ENCODE measurements at regions not wholly inside any gene's neighbourhood (a gene's known extent, or its start where the extent isn't known, plus 50 kb on each side); places are given as distances from the start of the nearest gene placed in this dataset.

DNA sequence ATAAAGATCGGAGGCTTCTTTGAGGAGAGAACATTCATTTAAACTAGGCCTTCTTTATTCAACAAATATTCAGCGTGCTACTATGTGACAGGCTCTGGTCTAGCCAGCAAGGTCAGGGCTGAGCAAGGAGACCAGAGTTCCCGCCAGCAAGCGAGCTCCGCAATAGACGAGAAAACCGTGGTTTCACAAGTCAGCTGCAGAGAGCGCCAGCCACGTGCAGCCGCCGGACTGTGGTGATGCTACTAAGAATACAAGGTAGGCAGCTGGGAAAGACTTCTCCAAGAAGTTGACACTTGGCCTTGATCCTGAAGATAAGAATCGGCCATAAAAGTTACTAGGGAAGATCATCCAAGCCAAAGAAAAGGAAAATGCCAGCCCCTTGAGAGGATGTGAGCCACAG lies 533.7 kb upstream of the SALL3 start:
- Histone ChIP-seq H3K4me1 (no peaks in the 10 kb centered on the region), H3K9me3 (no peaks in the 10 kb centered on the region), H3K27me3 (no peaks in the 10 kb centered on the region), H3K27ac (no peak overlapping the region), H3K36me3 (no peaks in the 10 kb centered on the region), H3K4me3 (no peak overlapping the region)
- intact Hi-C loops (cut with DNase I; ENCODE audit: low total_unique reads) = no loop called here
- no peak for DNase-seq (ENCODE audit: low spot score in 2 of 2)
- TF ChIP-seq, protein P1, sequence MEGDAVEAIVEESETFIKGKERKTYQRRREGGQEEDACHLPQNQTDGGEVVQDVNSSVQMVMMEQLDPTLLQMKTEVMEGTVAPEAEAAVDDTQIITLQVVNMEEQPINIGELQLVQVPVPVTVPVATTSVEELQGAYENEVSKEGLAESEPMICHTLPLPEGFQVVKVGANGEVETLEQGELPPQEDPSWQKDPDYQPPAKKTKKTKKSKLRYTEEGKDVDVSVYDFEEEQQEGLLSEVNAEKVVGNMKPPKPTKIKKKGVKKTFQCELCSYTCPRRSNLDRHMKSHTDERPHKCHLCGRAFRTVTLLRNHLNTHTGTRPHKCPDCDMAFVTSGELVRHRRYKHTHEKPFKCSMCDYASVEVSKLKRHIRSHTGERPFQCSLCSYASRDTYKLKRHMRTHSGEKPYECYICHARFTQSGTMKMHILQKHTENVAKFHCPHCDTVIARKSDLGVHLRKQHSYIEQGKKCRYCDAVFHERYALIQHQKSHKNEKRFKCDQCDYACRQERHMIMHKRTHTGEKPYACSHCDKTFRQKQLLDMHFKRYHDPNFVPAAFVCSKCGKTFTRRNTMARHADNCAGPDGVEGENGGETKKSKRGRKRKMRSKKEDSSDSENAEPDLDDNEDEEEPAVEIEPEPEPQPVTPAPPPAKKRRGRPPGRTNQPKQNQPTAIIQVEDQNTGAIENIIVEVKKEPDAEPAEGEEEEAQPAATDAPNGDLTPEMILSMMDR (IDR thresholded peaks at IDR 0.05) = no peak
- no peak for TF ChIP-seq POLR2A (IDR thresholded peaks at IDR 0.05)
- no peak for TF ChIP-seq POLR2AphosphoS5 (IDR thresholded peaks at IDR 0.05)

DNA sequence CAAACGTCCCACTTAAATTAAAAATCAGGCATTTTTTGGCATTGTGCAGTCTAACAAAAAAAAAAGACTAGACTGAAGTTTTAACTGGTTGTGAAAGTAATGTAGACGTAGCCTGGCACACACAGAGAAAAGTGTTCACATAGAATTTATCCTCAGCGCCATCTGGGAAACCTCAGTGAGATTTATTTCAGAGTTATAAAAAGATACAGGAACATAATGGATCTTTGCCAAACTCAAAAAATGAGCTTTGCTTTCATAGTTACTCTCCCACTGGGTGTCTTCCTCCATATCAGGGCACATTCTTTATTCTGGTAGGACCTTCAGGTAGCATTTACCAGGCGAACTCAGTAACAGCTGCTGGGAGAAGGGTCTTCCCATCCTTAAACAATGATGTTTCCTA lies 532.4 kb upstream of the SALL3 start:
- H3K9me3 ChIP-seq = no peaks in the 10 kb centered on the region
- H3K36me3 ChIP-seq = no peaks in the 10 kb centered on the region
- TF ChIP-seq POLR2A (IDR thresholded peaks at IDR 0.05) = no peak
- TF ChIP-seq, protein P1 (IDR thresholded peaks at IDR 0.05) = no peak
- TF ChIP-seq POLR2AphosphoS5 (IDR thresholded peaks at IDR 0.05) = no peak
- no peaks in the 10 kb centered on the region for H3K27me3 ChIP-seq
- H3K27ac ChIP-seq = no peak overlapping the region
- H3K4me3 ChIP-seq = no peak overlapping the region
- intact Hi-C loops (cut with DNase I; ENCODE audit: low total_unique reads) = no loop called here
- H3K4me1 ChIP-seq = no peaks in the 10 kb centered on the region
- DNase-seq (ENCODE audit: low spot score in 2 of 2) = no peak

DNA sequence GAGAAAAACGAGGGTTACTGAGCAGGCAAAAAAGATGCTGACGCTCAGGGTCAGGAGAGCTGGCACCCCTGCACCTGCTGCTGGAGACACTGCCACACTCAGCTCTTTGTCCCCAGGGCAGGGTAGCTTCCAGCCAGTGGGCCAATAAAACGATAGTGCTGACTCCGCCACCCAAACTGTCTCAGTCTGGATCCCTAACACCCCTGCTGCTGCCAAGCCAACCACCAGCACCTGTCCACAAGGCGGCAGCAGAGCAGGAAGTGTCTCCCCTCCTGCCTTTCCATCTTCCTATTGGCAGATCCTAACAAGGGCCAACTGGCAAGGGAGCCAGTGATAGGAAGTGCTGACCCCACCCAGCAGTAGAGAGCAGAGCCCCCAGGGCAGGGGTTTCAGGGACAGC lies 531.5 kb upstream of the SALL3 start:
- Histone ChIP-seq H3K36me3 (no peaks in the 10 kb centered on the region), H3K27me3 (no peaks in the 10 kb centered on the region), H3K27ac (no peak overlapping the region), H3K9me3 (no peaks in the 10 kb centered on the region), H3K4me1 (no peaks in the 10 kb centered on the region), H3K4me3 (no peak overlapping the region)
- TF ChIP-seq, protein P1 (IDR thresholded peaks at IDR 0.05) = no peak
- TF ChIP-seq POLR2A (IDR thresholded peaks at IDR 0.05) (no peak), POLR2AphosphoS5 (IDR thresholded peaks at IDR 0.05) (no peak)
- intact Hi-C loops (cut with DNase I; ENCODE audit: low total_unique reads) = no loop called here
- DNase-seq (ENCODE audit: low spot score in 2 of 2) = no peak

DNA sequence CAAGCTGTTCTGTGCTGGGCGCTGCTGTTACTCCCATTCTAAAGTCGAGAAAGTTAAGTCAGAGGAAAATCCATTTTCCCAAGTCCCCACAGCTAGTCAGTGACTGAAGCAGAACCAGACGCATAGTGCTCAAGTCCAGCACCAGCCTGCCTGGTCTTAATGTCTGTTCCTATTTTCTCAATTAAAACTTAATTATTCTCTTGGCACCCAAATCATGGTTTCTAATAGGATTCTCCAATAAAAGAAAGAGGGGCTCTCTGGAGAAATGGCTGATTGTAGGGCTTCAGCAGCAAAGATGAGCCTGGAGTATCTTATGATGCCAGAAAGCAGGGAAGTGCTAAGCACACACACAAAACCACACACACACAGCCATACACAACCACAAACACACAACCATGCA lies 531.0 kb upstream of the SALL3 start:
- Histone ChIP-seq H3K36me3 (no peaks in the 10 kb centered on the region), H3K4me1 (no peaks in the 10 kb centered on the region), H3K4me3 (no peak overlapping the region), H3K27ac (no peak overlapping the region), H3K9me3 (no peaks in the 10 kb centered on the region), H3K27me3 (no peaks in the 10 kb centered on the region)
- DNase-seq (ENCODE audit: low spot score in 2 of 2) = no peak
- intact Hi-C loops (cut with DNase I; ENCODE audit: low total_unique reads) = no loop called here
- TF ChIP-seq, protein P1 (IDR thresholded peaks at IDR 0.05) = no peak
- no peak for TF ChIP-seq POLR2A (IDR thresholded peaks at IDR 0.05)
- no peak for TF ChIP-seq POLR2AphosphoS5 (IDR thresholded peaks at IDR 0.05)

DNA sequence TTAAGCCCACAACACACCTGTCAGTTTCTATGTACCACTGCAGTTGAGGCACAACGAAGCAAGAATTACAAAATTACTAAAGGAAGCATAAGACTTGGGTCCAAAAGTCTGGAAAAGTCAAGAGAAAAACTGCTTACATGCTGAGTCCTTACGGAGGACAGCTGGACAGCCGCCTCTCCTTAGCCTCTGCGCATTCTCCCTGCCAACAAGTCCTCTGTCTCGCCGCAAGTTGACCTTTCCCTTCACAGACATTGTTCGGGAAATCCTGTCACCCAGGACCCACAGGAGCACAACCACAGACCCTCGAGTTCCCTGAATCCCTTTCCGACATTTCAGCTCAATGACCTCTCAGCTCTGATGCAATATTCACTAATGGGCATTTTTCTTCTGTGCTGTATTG lies 525.4 kb upstream of the SALL3 start:
- DNase-seq (ENCODE audit: low spot score in 2 of 2) = no peak
- TF ChIP-seq POLR2AphosphoS5 (IDR thresholded peaks at IDR 0.05) (no peak), POLR2A (IDR thresholded peaks at IDR 0.05) (no peak)
- TF ChIP-seq, protein P1 (IDR thresholded peaks at IDR 0.05) = no peak
- H3K36me3 ChIP-seq = no peaks in the 10 kb centered on the region
- H3K4me1 ChIP-seq = no peaks in the 10 kb centered on the region
- no peaks in the 10 kb centered on the region for H3K9me3 ChIP-seq
- no peak overlapping the region for H3K4me3 ChIP-seq
- no peaks in the 10 kb centered on the region for H3K27me3 ChIP-seq
- no peak overlapping the region for H3K27ac ChIP-seq
- intact Hi-C loops (cut with DNase I; ENCODE audit: low total_unique reads) = no loop called here
